Activated CD8-positive, alpha-beta memory T cell treated with anti-CD3 and anti-CD28 coated beads, Interleukin-2, amount 10 ng/mL, durations not matched to agents 7 days and 5 days (primary cell): ENCODE measurements at regions not wholly inside any gene's neighbourhood (a gene's known extent, or its start where the extent isn't known, plus 50 kb on each side); places are given as distances from the start of the nearest gene placed in this dataset.
"Not testable (repeated sequence)": the region's sequence is repeated elsewhere in the genome, so short reads cannot be mapped to it uniquely, and the experiment has no call there.

Source experiments
- ATAC-seq: fragments of 150-1000 bp; cut with Tn5 transposase; one replicate; pipeline ENCODE4 v1.10.0; 2021; ENCODE audit warnings: moderate library complexity
- CTCF ChIA-PET: fragments of 350-600 bp; sonication (Branson Sonifier 250); formaldehyde crosslinking; loops from one replicate; lab custom pipeline; 2021; ENCODE audit warnings: antibody characterized with exemption; lab: Charles Lee
- DNase-seq: peaks from one replicate; pipeline ENCODE4 v3.0.0-alpha.2; 2020
- H3K27ac Mint-ChIP-seq: one replicate; pipeline ENCODE4 v1.8.0; 2021; ENCODE audit warnings: mild to moderate bottlenecking, mixed read lengths
- H3K27me3 Mint-ChIP-seq: one replicate; pipeline ENCODE4 v1.8.0; 2021; ENCODE audit warnings: mixed read lengths
- H3K36me3 Mint-ChIP-seq: one replicate; pipeline ENCODE4 v1.8.0; 2021; ENCODE audit warnings: mild to moderate bottlenecking, mixed read lengths
- H3K4me1 Mint-ChIP-seq: one replicate; pipeline ENCODE4 v1.8.0; 2021; ENCODE audit warnings: mixed read lengths
- H3K4me3 Mint-ChIP-seq: one replicate; pipeline ENCODE4 v1.8.0; 2021; ENCODE audit warnings: mild to moderate bottlenecking, moderate library complexity, mixed read lengths
- H3K9me3 Mint-ChIP-seq: one replicate; pipeline ENCODE4 v1.8.0; 2022; ENCODE audit warnings: low read depth, mixed read lengths

GRCh38 chrX:42378857-42379256, 399.1 kb downstream of the PPP1R2C start:
- Mint-ChIP-seq H3K36me3 (peaks cover 2% of the 10 kb centered on the region), H3K27me3 (peaks cover 2% of the 10 kb centered on the region), H3K9me3 (no peaks in the 10 kb centered on the region), H3K4me3 (no peak overlapping the region), H3K4me1 (no peaks in the 10 kb centered on the region), H3K27ac (no peak overlapping the region)
- ATAC-seq = no peak
- no peak for DNase-seq
- CTCF ChIA-PET = no interaction called here

GRCh38 chrX:42375086-42375485, 402.9 kb downstream of the PPP1R2C start:
- peaks cover 2% of the 10 kb centered on the region for H3K27me3 Mint-ChIP-seq
- no peak for ATAC-seq
- H3K27ac Mint-ChIP-seq = no peak overlapping the region
- CTCF ChIA-PET = interaction anchor here (0.6 kb wide), 1 partner anchor 626 kb away, joined by 3 read pairs; no protein-coding TSS in a partner anchor
- no peaks in the 10 kb centered on the region for H3K4me1 Mint-ChIP-seq
- peaks cover 2% of the 10 kb centered on the region for H3K36me3 Mint-ChIP-seq
- no peak overlapping the region for H3K4me3 Mint-ChIP-seq
- DNase-seq = no peak
- H3K9me3 Mint-ChIP-seq = no peaks in the 10 kb centered on the region

DNA sequence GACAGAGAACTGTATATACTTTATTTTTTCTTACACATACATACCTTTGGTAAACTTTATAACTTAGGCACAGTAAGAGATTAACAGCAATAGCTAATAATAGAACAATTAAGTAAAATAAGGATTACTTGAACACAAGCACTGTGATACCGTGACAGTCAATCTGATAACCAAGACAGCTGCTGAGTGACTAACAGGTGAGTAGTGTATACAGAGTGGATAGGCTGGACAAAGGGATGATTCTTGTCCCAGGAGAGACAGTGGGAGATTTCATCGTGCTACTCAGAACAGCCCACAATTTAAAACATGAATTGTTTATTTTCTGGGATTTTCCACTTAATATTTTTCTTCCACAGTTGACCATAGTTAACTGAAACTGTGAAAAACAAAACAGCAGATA, 411.8 kb downstream of the PPP1R2C start:
- no peak for DNase-seq
- Mint-ChIP-seq H3K4me3 (no peak overlapping the region), H3K4me1 (no peaks in the 10 kb centered on the region), H3K36me3 (no peaks in the 10 kb centered on the region), H3K27me3 (no peaks in the 10 kb centered on the region), H3K27ac (no peak overlapping the region), H3K9me3 (no peaks in the 10 kb centered on the region)
- no peak for ATAC-seq
- CTCF ChIA-PET = no interaction called here

- no peak overlapping the region for H3K27ac Mint-ChIP-seq
- H3K9me3 Mint-ChIP-seq = no peaks in the 10 kb centered on the region
- H3K36me3 Mint-ChIP-seq = no peaks in the 10 kb centered on the region
- DNase-seq (no peak), ATAC-seq (no peak)
- H3K4me3 Mint-ChIP-seq = no peak overlapping the region
- no peaks in the 10 kb centered on the region for H3K4me1 Mint-ChIP-seq
- CTCF ChIA-PET = no interaction called here
- no peaks in the 10 kb centered on the region for H3K27me3 Mint-ChIP-seq
Measured at GRCh38 chrX:42362219-42362618, 415.7 kb downstream of the PPP1R2C start.

GRCh38 chrX:42342981-42343380, 419.6 kb upstream of the CASK start:
- CTCF ChIA-PET, H3K4me1 Mint-ChIP-seq, H3K27ac Mint-ChIP-seq, H3K36me3 Mint-ChIP-seq, H3K27me3 Mint-ChIP-seq, DNase-seq, H3K9me3 Mint-ChIP-seq, ATAC-seq, H3K4me3 Mint-ChIP-seq: not testable (repeated sequence)
